HG03342 (cell line): ENCODE measurements at regions not wholly inside any gene's neighbourhood (a gene's known extent, or its start where the extent isn't known, plus 50 kb on each side); places are given as distances from the start of the nearest gene placed in this dataset.

Source experiments
- ATAC-seq: cut with Tn5 transposase; IDR thresholded peaks from one replicate; pipeline ENCODE4 v1.9.1; 2021; ENCODE audit warnings: mild to moderate bottlenecking, moderate library complexity; ENCODE audit not compliant: unreplicated experiment

GRCh38 chr7:115478426-115478825 lies 552.1 kb downstream of the TFEC start:
- no peak for ATAC-seq

GRCh38 chr7:115477193-115477651 lies 553.3 kb downstream of the TFEC start:
- ATAC-seq = no peak

- no peak for ATAC-seq
These were observed 553.8 kb downstream of the TFEC start for GRCh38 chr7:115476671-115477181.

- ATAC-seq = no peak
These were observed 554.0 kb downstream of the MDFIC start for GRCh38 chr7:115475761-115476385.

GRCh38 chr7:115475206-115475605 lies 553.3 kb downstream of the MDFIC start:
- no peak for ATAC-seq

GRCh38 chr7:115474137-115474536 lies 552.2 kb downstream of the MDFIC start:
- no peak for ATAC-seq

GRCh38 chr7:115471891-115472290 lies 550.0 kb downstream of the MDFIC start:
- no peak for ATAC-seq

GRCh38 chr7:115462301-115463015 lies 540.6 kb downstream of the MDFIC start:
- ATAC-seq = no peak

- no peak for ATAC-seq
These were observed 527.8 kb downstream of the MDFIC start for GRCh38 chr7:115449689-115450088.

- no peak for ATAC-seq
These were observed 525.6 kb downstream of the MDFIC start for GRCh38 chr7:115447495-115447894.

- no peak for ATAC-seq
These were observed 519.1 kb downstream of the MDFIC start for GRCh38 chr7:115441033-115441432.

- peak; percentile 96 for ATAC-seq
These were observed 513.3 kb downstream of the MDFIC start for GRCh38 chr7:115435178-115435577.

GRCh38 chr7:115429918-115430317 lies 508.0 kb downstream of the MDFIC start:
- ATAC-seq = no peak

GRCh38 chr7:115417662-115418061 lies 495.8 kb downstream of the MDFIC start:
- ATAC-seq = no peak

GRCh38 chr7:115410972-115411686 lies 489.2 kb downstream of the MDFIC start:
- ATAC-seq = peak; percentile 95

- no peak for ATAC-seq
These were observed 488.5 kb downstream of the MDFIC start for GRCh38 chr7:115410434-115410820.

GRCh38 chr7:115409682-115410433 lies 488.0 kb downstream of the MDFIC start:
- no peak for ATAC-seq

- no peak for ATAC-seq
These were observed 484.3 kb downstream of the MDFIC start for GRCh38 chr7:115406219-115406618.

GRCh38 chr7:115387137-115387536 lies 465.2 kb downstream of the MDFIC start:
- ATAC-seq = no peak

- ATAC-seq = no peak
These were observed 457.4 kb downstream of the MDFIC start for GRCh38 chr7:115379321-115379720.

GRCh38 chr7:115368998-115369397 lies 447.1 kb downstream of the MDFIC start:
- ATAC-seq = no peak
